Stimulated activated CD4-positive, alpha-beta T cell treated with anti-CD3 and anti-CD28 coated beads, Interleukin-4, amount 100 ng/mL, for 4 hours (primary cell): ENCODE measurements at regions not wholly inside any gene's neighbourhood (a gene's known extent, or its start where the extent isn't known, plus 50 kb on each side); places are given as distances from the start of the nearest gene placed in this dataset.

Experiments used
- DNase-seq, 2 experiments: peaks; one replicate each; pipeline ENCODE4 v3.0.0-alpha.2; 2020

GRCh38 chr2:71951718-71952404 is 195.8 kb downstream of the CYP26B1 start:
- no peak for DNase-seq

- DNase-seq = no peak
Observed at GRCh38 chr2:71951083-71951468, 196.6 kb downstream of the CYP26B1 start.

GRCh38 chr2:71950256-71951082 is 197.2 kb downstream of the CYP26B1 start:
- no peak for DNase-seq

- DNase-seq = no peak
Observed at GRCh38 chr2:71949537-71949798, 198.2 kb downstream of the CYP26B1 start.

DNA sequence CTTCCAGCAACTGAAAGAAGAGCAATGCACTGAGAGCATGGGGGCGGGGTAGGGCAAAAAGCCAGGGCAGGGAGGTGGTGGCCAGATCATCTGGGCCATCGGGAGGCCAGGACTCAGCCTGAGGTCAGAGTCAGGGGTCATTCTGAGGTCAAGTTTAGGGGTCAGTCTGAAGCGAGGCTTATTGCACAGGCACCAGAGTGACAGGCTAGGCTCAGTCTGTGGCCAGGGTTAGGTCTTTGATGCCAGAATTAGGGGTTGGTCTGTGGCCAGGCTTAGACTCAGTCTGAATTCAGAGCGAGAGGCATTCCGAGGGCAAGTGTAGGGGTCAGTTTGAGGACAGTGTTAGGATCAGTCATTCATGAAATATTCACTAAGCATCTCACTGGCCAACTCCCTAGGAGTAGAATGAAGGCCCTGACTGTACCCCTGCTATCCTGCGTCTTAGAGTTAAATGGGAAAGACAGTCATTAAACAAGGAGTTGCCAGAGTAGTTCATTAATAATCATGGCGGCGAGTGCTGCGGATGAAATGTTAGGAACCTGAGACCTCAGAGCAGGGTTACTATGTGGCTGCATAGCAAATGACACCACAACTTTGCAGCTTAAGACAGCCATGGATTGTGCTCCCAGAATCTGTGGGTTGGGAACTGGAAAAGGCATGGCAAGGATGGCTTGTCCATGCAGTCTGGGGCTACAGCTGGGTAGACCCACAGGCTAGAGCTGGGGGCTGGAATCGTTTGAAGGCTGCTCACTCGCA is 198.7 kb downstream of the CYP26B1 start:
- no peak for DNase-seq

DNA sequence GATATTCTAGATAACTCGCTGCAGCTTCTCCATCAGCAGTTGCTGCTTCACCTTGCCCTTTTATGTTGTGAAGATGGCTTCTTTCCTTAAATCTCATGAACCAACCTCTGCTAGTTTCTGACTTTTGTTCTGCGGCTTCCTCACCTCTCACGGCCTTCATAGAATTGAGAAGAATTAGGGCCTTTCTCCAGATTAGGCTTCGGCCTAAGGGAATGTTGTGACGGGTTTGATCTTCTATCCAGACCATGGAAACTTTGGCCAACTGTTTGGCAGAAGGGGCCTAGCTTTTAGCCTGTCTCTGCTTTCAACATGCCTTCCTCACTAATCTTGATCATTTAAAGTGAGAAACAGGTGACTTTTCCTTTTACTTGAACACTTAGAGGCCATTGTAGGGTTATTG is 199.9 kb downstream of the CYP26B1 start:
- DNase-seq = no peak

DNA sequence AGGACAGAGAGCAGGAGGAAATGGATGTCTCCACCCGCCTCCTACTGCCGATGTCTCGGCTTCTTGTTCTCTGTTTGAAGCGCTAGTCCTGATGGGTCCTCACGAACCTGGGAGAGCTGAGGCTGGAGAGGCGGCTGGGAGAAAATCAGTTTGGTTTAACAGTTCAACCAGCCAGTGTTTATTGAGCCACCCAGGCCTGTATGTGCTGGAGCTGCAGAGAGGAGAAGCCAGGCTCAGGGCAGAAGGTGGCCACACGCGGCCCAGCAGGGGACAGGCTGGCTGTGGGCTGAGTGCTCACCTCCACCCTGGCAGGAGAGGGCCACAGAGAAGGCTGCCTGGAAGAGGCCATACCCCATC is 202.1 kb downstream of the CYP26B1 start:
- DNase-seq = no peak

DNA sequence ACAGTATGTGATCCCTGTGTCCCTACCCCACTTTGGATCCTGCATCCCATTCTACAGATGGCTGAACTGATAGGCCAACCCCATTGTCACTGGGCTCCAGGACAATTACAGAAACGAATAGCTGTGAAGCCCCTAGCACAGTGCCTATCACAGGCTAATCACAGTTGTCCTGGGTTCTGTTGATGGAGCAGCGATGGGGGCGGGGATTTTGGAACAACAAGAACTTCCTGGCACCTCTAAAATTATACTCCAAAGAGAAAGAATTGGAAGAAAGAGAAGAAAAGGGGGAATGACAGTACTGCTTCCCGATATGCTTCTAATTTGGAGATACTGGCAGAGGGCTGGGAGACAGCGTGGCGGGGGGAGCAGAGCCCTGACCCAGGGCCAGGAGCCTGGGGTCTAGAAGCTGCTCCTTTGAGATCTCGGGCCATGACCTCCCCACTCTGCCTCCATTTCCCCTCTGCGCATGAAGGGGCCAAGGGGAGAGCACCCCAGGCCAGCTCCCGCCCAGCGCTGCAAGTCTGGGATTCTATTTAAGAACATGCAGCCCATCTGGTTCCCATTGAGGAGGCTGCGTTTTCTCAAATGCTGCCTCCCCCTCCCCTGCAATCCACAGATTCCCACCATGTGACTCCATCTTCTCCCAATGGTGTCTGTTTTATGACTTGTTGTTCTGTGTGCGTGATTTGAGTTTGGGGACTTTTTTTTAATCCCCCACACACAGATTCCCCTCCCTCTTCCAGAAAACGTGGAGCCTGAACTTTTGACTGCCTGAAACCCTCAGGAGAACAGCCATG is 202.7 kb downstream of the CYP26B1 start:
- DNase-seq = no peak

DNA sequence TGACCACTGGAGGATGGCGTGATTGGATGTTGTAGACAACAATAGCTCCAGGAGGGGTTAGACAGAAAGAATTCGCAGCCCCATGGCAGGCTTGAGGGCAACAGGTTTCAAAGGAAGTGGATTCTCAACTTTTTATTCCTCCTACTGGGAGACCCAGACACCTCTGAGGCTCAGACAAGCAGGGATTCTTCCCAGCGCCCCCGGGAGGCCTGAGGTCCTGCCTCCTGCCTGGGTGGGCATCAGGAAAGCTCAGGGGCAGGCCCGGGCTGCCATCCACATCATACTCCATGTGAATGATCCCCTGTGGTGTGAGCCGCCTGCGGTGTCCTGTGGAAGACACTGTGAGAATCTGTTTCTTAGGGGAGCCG is 203.5 kb downstream of the CYP26B1 start:
- DNase-seq = no peak

GRCh38 chr2:71943238-71944182 is 204.2 kb downstream of the CYP26B1 start:
- no peak for DNase-seq

- no peak for DNase-seq
Observed at GRCh38 chr2:71941726-71942525, 205.7 kb downstream of the CYP26B1 start.

- no peak for DNase-seq
Observed at GRCh38 chr2:71940695-71941094, 207.0 kb downstream of the CYP26B1 start.

GRCh38 chr2:71939588-71940535 is 207.8 kb downstream of the CYP26B1 start:
- no peak for DNase-seq

DNA sequence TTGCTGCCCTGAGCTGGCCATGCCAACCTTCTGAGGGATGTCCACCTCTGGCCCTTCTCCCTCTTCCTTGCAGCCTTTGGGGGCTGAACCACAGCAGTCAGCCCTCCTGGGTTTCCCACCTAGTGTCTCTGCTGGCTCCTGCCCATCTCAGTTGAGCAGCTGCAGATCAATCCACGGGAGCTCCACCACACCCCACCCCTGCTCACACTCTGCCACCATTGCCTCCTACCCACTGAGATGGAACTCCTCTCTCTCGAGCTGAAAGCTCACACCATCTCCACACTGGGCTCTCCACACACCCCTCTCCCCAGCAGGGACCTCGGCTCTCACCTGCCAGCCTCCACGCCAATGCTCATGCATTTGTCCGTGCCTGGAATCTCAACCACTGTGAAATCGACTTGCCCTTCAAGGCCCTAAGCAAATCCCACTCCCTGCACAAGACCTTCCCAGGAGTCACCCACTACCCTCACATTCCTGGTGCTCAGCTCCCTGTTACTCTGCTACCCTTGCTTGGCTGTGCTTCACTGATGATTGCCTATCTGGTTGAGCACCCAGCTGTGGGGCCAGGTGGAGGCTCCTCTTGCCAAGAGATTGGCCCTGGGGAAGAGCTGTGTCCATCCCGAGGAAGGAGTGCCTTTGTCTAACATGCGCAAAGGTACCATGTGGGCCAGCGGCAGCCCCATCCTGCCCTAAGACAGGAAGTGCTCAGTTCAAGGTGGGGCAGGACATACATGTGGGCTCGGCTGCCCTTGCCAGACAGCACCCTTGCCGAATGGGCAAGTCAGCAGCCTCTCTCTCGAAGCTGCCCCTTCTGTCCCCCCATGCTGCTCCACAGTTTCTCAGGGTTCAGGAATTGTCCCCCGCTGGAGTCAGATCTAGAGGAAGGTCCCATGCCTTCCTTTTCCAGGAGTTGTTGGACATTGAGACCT is 208.7 kb downstream of the CYP26B1 start:
- no peak for DNase-seq

DNA sequence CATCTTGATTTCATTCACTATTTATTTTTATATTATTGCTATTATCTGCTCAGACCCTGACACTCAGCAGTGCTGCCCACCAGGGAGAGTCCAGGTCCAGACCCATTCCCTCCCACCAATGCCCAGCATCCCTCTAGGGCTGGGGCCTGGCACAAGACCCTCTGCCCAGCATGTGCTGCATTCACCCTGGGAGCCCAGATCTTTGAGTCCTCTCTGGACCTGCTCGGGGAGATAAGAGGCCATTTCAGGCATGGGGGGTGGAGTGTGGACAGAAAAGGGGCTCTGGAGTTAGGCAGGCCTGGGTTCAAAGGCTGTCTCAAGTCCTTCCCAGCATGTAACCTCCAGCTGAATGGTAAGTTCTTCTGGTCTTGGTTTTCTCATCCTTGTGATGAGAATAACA is 209.6 kb downstream of the CYP26B1 start:
- no peak for DNase-seq

GRCh38 chr2:71937396-71937795 is 210.3 kb downstream of the CYP26B1 start:
- no peak for DNase-seq

GRCh38 chr2:71936076-71937030 is 211.3 kb downstream of the CYP26B1 start:
- no peak for DNase-seq
